WTC11 (cell line): ENCODE measurements at regions not wholly inside any gene's neighbourhood (a gene's known extent, or its start where the extent isn't known, plus 50 kb on each side); places are given as distances from the start of the nearest gene placed in this dataset.

ENCODE experiments used
- CTCF ChIP-seq: fragments of 200-600 bp; IDR thresholded peaks from 2 replicates; pipeline ENCODE4 v1.8.0; 2022; ENCODE audit warnings: antibody characterized with exemption
- FOXJ3 ChIP-seq: sonication (generic); formaldehyde crosslinking; IDR thresholded peaks from 2 replicates; pipeline ENCODE4 v1.9.0; 2021; ENCODE audit warnings: missing genetic modification reagents, mild to moderate bottlenecking, borderline replicate concordance
- FOXP4 ChIP-seq: sonication (generic); formaldehyde crosslinking; IDR thresholded peaks from 2 replicates; pipeline ENCODE4 v1.8.0; 2022; ENCODE audit warnings: mild to moderate bottlenecking, missing genetic modification reagents
- MAX ChIP-seq: sonication (generic); formaldehyde crosslinking; IDR thresholded peaks from 2 replicates; pipeline ENCODE4 v1.8.0; 2022; ENCODE audit warnings: mild to moderate bottlenecking, missing genetic modification reagents
- MLX ChIP-seq: sonication (generic); formaldehyde crosslinking; IDR thresholded peaks from 2 replicates; pipeline ENCODE4 v1.8.1; 2023; ENCODE audit warnings: mild to moderate bottlenecking, missing genetic modification reagents, moderate library complexity
- NFYB ChIP-seq: sonication (generic); formaldehyde crosslinking; conservative IDR thresholded peaks from 2 replicates; pipeline ENCODE4 v1.8.0; 2022; ENCODE audit warnings: low read depth, missing genetic modification reagents
- NR2C2 ChIP-seq: sonication (generic); formaldehyde crosslinking; IDR thresholded peaks from 2 replicates; pipeline ENCODE4 v1.8.0; 2022; ENCODE audit warnings: mild to moderate bottlenecking, missing genetic modification reagents
- SP1 ChIP-seq: sonication (generic); formaldehyde crosslinking; conservative IDR thresholded peaks from 2 replicates; pipeline ENCODE4 v1.8.1; 2022; ENCODE audit warnings: missing genetic modification reagents
- ZSCAN18 ChIP-seq: fragments of 250-450 bp; sonication (Bioruptor Pico); IDR thresholded peaks from 2 replicates; pipeline ENCODE4 v2.1.2; 2022; ENCODE audit warnings: mild to moderate bottlenecking, moderate library complexity

GRCh38 chr10:25852364-25852941 lies 81.6 kb upstream of the MYO3A start:
- TF ChIP-seq CTCF (no peak), NR2C2 (CRISPR knock-in tag) (no peak), FOXP4 (CRISPR knock-in tag) (no peak), ZSCAN18 (CRISPR knock-in tag) (no peak), MLX (CRISPR knock-in tag) (no peak), MAX (CRISPR knock-in tag) (no peak), FOXJ3 (no peak), NFYB (CRISPR knock-in tag) (no peak), SP1 (CRISPR knock-in tag) (no peak)
